A549 (cell line): ENCODE measurements at regions not wholly inside any gene's neighbourhood (a gene's known extent, or its start where the extent isn't known, plus 50 kb on each side); places are given as distances from the start of the nearest gene placed in this dataset.

ENCODE experiments used
- CHD4 ChIP-seq: fragments of 200-600 bp; sonication (generic); IDR thresholded peaks from 2 replicates; pipeline ENCODE4 v1.6.1; 2016; ENCODE audit warnings: antibody characterized with exemption, mild to moderate bottlenecking, borderline replicate concordance
- ESRRA ChIP-seq: fragments of 150-350 bp; IDR thresholded peaks from 2 replicates; pipeline ENCODE4 v1.6.1; 2014; ENCODE audit warnings: mild to moderate bottlenecking, low read length, borderline replicate concordance
- JUNB ChIP-seq: fragments of >200 bp; sonication (Bioruptor Twin); formaldehyde crosslinking; IDR thresholded peaks from 2 replicates; pipeline ENCODE4 v1.6.1; 2016
- POLR2A ChIP-seq: IDR thresholded peaks from 2 replicates; pipeline ENCODE4 v1.6.1; 2012; ENCODE audit warnings: mild to moderate bottlenecking, low read length
- REST ChIP-seq: fragments of 200-600 bp; sonication (generic); IDR thresholded peaks from 2 replicates; pipeline ENCODE4 v1.6.1; 2016; ENCODE audit warnings: antibody characterized with exemption, mild to moderate bottlenecking, moderate library complexity
- TF ChIP-seq, protein P1 (sequence below): fragments of >200 bp; sonication (Bioruptor Twin); formaldehyde crosslinking; IDR thresholded peaks from 3 replicates; pipeline ENCODE4 v1.5.1; 2016
- TF ChIP-seq, protein P2 (sequence below): fragments of >200 bp; sonication (Bioruptor Twin); formaldehyde crosslinking; IDR thresholded peaks from 3 replicates; pipeline ENCODE4 v1.6.1; 2016

DNA sequence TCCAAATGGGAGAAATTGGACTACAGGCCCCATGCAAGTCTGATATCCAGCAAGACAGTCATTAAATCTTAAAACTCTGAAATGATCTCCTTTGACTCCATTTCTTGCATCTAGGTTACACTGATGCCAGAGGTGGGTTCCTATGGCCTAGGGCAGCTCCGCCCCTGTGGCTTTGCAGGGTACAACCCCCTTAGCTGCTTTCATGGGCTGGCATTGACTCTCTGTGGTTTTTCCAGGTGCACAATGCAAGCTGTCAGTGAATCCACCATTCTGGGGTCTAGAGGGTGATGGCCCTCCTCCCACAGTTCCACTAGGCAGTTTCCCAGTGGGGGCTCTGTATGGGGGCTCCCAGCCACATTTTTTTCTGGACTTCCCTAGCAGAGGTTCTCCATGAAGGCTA, 228.5 kb upstream of the ADAMTS3 start:
- TF ChIP-seq, protein P1, sequence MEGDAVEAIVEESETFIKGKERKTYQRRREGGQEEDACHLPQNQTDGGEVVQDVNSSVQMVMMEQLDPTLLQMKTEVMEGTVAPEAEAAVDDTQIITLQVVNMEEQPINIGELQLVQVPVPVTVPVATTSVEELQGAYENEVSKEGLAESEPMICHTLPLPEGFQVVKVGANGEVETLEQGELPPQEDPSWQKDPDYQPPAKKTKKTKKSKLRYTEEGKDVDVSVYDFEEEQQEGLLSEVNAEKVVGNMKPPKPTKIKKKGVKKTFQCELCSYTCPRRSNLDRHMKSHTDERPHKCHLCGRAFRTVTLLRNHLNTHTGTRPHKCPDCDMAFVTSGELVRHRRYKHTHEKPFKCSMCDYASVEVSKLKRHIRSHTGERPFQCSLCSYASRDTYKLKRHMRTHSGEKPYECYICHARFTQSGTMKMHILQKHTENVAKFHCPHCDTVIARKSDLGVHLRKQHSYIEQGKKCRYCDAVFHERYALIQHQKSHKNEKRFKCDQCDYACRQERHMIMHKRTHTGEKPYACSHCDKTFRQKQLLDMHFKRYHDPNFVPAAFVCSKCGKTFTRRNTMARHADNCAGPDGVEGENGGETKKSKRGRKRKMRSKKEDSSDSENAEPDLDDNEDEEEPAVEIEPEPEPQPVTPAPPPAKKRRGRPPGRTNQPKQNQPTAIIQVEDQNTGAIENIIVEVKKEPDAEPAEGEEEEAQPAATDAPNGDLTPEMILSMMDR: no peak
- TF ChIP-seq POLR2A (no peak), JUNB (no peak), ESRRA (no peak), REST (no peak), CHD4 (no peak)
- TF ChIP-seq, protein P2, sequence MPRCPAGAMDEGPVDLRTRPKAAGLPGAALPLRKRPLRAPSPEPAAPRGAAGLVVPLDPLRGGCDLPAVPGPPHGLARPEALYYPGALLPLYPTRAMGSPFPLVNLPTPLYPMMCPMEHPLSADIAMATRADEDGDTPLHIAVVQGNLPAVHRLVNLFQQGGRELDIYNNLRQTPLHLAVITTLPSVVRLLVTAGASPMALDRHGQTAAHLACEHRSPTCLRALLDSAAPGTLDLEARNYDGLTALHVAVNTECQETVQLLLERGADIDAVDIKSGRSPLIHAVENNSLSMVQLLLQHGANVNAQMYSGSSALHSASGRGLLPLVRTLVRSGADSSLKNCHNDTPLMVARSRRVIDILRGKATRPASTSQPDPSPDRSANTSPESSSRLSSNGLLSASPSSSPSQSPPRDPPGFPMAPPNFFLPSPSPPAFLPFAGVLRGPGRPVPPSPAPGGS: no peak
